Stimulated activated CD4-positive, alpha-beta T cell treated with anti-CD3 and anti-CD28 coated beads, Interleukin-1b, Interleukin-23, amount 100 ng/mL, for 24 hours (primary cell): ENCODE measurements at regions not wholly inside any gene's neighbourhood (a gene's known extent, or its start where the extent isn't known, plus 50 kb on each side); places are given as distances from the start of the nearest gene placed in this dataset.

Experiments
- DNase-seq, 4 experiments: peaks; one replicate each; pipeline ENCODE4 v3.0.0-alpha.2; 2020; ENCODE audit warnings: low read depth in 4 of 4, low spot score in 1 of 4

- DNase-seq = no peak
Observed at GRCh38 chr2:120563616-120564015, 172.1 kb upstream of the GLI2 start.

DNA sequence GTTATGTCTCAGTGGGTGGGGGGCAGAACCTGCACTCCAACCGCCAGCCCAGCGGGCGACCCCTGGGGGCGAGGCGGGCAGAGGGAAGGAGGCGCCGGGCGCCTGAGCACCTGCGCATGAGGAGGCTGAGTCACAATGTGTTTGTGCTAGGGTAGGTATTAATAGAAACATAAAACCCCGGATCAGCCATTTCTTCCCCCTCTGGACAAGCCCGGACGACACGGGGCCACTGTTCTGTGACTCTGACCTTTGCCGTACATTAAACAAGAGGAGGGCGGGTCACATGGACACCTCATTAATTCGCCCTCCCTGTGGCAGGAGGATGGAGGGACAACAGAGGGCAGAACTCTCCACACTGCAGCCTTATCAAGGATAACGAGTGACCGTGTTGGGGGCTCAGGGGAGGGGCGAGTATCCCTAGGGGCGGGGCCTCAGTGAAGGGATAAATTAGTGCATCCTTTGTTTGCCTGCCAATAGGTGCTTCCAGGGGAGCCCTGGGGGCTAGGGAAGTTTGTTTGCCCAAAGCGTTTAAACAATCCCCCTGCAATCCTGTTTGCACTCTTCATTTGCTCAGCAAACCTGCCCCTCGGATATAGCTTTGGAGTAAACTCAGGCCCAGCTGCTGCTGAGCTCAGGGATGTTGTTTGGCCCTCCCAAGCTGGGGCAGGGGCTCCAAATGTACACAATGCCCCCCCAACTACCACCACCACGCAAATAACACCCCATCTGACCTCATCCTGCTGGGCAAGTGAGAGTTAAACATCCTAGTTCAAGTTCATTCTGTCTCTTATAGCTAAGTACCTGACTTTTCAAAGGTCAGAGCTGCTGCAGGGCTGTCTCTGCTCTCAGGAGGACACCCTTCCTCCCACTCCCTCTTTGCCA is 171.2 kb upstream of the GLI2 start:
- DNase-seq = no peak

- no peak for DNase-seq
Observed at GRCh38 chr2:120565095-120565460, 170.6 kb upstream of the GLI2 start.

- no peak for DNase-seq
Observed at GRCh38 chr2:120565929-120566328, 169.7 kb upstream of the GLI2 start.

DNA sequence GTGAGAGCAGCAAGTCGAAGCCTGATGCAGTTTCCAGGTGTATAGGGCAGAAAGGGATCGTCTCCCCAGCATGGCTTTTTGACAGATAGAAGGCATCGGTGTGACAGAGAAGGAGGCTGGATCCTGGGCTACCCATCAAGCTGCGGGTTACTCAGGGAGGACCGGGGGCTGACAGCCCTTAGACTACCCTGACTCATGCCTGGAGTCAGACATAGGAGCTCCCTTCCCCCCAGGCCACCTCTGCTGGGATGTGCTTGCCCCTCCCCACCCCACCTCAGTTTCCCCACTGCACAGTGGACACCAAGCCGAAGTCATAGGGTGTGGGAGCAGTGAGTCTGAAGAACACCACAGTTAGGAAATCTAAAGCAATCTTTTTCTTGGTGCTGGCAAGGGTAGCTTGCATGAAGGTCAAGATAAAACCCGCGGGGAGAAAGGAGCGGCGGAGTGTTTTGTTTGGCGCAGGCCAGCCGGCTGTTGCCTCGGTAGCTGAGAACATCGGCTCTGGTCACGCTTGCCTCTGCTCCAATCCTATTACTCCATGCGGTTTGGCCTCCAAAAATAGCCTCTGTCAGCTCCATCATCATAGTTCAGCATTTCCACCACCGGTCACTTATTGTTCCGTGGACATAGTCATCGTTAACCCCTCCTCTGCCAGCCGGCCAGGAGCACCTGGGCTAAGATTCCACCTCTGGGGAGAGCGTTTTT is 169.2 kb upstream of the GLI2 start:
- no peak for DNase-seq

DNA sequence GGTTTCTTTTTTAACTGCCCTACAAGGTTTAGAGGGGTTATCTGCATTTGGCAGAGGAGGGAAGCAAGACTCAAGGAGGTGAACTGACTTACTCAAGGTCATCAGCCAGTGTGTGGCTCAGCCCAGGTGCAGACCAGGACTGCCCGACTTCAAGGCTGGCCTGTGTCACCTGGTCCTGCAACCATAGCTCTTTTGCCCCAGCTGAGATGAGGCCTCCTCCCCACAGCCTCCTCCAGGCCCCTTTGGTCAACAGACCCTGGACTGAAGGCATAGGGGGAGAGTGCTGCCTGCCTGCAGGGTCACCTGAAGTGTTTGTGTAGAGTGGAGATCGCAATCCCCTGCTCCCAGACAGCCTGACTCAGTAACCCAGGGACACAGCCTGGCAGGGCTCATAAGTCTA is 168.5 kb upstream of the GLI2 start:
- DNase-seq = no peak

DNA sequence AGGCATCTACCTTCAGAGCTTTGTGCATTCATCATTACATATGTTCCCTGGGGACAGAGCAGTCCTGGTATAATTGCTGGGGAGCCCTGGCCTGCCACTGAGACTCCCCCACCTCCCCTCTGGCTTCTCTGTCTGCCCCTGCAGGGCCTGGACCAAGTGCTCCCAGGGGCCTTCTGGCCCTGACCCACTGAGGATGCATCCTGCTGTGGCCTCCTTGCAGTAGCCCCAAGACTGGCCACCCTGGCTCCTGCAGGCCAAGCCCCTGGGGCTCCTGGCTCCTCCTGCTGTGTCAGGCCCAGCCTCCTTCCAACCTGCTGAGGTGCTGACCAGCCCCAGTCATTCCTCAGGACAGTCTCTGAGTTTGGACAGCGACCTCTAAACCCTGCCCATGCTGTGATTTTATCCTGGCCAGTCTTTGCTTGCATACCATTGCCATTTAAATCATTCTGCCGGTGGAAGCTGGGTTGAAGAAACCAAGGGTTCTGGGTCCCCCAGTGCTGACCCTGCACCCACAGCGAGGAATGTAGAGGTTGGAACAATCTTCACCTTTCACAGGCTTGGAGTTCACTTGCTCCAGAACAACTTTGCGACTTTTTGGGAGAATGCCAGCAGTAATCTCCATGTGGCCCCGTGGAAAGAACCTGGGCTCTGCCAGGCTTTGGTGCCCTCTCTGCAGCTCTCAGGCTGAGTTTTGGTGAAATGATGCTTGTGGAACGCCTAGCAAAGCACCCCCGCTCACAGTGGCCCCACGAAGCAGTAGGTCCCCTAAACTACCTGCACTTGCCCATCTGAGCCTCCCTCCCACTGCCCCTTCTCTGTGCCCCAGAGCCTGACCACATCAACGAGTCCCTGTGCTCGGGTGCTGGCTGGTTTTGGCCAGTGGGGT is 167.3 kb upstream of the GLI2 start:
- no peak for DNase-seq

- no peak for DNase-seq
Observed at GRCh38 chr2:120568975-120569268, 166.7 kb upstream of the GLI2 start.

GRCh38 chr2:120570001-120570400 is 165.7 kb upstream of the GLI2 start:
- no peak for DNase-seq

GRCh38 chr2:120570546-120570945 is 165.1 kb upstream of the GLI2 start:
- DNase-seq = no peak

- no peak for DNase-seq
Observed at GRCh38 chr2:120571015-120571728, 164.5 kb upstream of the GLI2 start.

DNA sequence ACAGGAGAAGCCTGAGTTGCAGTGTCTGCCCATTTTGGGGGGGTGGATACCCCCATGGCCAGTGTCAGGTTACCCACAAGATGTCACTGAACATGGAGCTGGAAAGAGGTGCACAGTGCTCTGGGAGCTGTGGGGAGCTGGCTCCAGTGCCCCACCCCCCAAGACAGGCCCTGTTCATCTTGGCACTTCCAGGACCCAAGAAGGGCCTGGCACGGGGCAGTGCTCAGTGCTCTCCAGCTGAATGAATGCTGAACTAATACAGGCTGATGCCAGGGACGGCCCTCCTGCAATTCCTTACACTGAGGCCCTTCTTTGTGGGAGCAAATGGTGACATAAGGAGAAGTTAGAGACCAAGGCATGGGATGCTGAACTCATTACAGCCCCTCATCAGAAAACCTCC is 163.4 kb upstream of the GLI2 start:
- DNase-seq = no peak

DNA sequence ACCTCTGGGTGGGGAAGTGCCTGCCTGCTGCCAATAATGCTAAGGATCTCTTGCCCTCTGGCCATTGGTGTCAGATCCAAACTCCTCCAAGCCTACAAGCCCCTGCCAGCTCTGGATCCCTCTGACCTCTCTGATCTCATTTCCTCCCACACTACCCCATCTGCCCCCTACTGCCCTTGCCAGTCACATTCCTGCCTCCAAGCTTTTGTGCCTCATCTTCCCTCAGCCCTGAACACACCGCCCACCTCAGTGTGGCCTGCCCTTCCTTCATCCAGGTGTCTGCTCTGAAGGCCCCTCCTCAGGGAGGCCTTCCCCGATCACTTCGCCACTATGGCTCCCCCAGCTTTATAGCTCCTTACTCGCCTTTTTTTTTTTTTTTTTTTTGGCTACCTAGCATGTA is 161.0 kb upstream of the GLI2 start:
- DNase-seq = no peak

DNA sequence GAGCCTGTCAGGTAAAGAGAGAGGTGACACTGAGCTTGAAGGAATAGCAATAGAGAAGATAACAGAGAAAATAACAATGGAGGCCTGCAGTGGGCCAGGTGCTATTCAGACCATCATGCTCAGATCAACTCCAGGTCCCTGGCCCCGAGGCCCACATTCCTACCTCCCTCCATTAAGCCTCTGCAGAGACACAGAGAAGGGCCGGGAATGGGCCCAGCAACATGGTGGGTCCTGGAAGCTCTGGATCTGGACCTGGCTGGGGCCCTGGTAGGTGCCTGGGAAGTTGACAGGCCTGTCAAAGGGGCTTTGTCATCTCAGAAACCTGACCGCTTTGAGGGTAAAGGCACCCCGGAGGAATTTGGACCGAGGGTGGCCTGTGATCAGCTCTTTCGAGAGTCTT is 159.7 kb upstream of the GLI2 start:
- no peak for DNase-seq

- no peak for DNase-seq
Observed at GRCh38 chr2:120576509-120577474, 158.9 kb upstream of the GLI2 start.

DNA sequence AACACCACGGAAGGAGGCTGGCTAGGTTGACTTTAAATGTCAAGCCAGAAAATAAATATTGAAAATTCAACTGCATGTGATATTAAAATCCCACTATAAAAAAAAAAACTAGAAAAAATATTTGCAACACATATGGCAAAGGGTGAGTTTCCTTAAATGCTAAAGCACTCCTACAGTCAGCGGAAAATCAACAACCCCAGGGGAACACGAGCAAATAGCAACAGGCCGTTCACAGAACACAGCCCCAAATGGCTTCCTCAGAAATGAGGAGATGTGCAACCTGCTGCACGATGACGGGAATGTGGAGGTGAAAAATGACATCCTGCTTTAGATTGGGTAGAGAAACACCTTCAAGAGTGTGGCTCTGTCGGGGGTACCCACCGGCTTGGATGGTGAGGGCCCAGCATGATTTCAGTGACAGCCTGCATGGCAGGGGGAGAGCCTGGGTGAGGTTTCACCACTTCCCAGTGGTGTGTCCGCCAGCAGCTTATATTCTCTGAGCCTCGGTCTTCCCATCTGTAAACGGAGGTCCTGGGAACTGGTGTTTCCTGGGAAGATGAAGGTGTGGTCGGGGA is 157.9 kb upstream of the GLI2 start:
- no peak for DNase-seq

DNA sequence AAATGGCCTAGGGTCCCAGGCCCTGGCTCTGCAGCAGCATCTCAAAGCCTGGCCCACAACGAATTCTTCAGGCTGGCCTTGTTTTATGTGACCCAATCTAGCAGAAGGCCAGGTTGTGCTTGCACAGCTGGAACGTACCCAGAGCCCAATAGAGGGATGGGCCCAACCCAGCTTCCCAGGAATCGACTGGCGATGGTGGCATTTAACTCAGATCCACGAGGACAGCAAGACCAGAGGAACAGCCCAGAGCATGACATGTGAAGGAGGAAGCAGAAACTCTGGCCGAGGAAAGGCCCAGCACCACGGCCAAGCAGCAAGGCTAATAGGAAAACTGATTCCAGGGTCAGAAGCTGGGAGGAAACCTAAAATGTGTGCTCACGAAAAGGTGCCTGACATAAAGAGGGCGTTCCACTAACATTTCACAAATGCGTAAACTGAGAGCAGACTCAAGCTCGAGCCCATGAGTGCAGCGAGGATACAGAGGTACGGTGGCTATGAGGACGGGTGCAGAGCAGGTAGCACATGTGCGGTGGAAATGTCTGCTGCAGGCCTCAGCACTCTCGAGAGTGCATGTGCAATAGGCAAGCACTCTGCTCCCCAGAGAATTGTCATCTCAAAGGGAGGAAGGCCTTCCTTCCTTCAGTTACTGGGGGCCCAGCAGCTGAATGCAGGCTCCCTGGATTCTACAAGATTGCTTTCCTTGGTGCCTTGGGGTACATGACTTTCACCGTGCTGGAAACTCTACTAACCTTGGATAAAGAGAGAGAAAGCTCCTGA is 156.9 kb upstream of the GLI2 start:
- DNase-seq = no peak

GRCh38 chr2:120579916-120580685 is 155.6 kb upstream of the GLI2 start:
- no peak for DNase-seq
